ENCODE measurements at regions not wholly inside any gene's neighbourhood (a gene's known extent, or its start where the extent isn't known, plus 50 kb on each side); places are given as distances from the start of the nearest gene placed in this dataset.

DNA sequence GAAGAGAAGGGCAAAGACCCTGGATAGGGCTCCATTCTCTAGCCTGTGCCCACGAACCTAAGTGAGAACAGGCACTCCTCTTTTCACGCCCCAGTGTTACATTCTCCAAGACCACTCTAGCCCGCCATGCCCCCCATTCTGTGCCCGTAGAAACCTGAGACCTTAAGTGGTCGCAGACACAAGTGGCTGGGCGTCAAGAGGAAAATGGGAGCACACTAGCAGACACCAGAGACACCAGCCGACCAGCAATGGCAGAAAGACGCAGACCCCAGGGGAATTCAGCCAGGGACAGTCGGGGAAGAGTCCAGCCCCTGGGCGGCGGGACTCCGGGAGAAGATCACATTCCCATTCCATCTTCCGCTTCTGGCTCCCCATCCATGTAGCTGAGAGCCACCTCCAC is 2027.9 kb downstream of the PCDH7 start:
- H2AFZ ChIP-seq (ENCODE audit: low read length) = no peak overlapping the region
- no peaks in the 10 kb centered on the region for H3K9me2 ChIP-seq (ENCODE audit: low read depth, low read length)
- H3K4me2 ChIP-seq (ENCODE audit: low read length) = no peak overlapping the region
- H3K4me1 ChIP-seq (ENCODE audit: insufficient read depth, low read length, severe bottlenecking) = no peaks in the 10 kb centered on the region
- H3K4me3 ChIP-seq (ENCODE audit: low read depth, low read length, poor library complexity, severe bottlenecking) = no peak overlapping the region
- no peak overlapping the region for H3K9ac ChIP-seq (ENCODE audit: low read length)
- no peaks in the 10 kb centered on the region for H3K27me3 ChIP-seq (ENCODE audit: insufficient read depth, low read length)
- no peaks in the 10 kb centered on the region for H3F3A ChIP-seq (ENCODE audit: insufficient read depth, low read length)
- no peaks in the 10 kb centered on the region for H4K20me1 ChIP-seq (ENCODE audit: insufficient read depth, low read length)
- H3K27ac ChIP-seq (ENCODE audit: low read depth, low read length, poor library complexity, severe bottlenecking) = no peak overlapping the region
- no peaks in the 10 kb centered on the region for H3K79me2 ChIP-seq (ENCODE audit: insufficient read depth, low read length)
- TF ChIP-seq, protein P1, sequence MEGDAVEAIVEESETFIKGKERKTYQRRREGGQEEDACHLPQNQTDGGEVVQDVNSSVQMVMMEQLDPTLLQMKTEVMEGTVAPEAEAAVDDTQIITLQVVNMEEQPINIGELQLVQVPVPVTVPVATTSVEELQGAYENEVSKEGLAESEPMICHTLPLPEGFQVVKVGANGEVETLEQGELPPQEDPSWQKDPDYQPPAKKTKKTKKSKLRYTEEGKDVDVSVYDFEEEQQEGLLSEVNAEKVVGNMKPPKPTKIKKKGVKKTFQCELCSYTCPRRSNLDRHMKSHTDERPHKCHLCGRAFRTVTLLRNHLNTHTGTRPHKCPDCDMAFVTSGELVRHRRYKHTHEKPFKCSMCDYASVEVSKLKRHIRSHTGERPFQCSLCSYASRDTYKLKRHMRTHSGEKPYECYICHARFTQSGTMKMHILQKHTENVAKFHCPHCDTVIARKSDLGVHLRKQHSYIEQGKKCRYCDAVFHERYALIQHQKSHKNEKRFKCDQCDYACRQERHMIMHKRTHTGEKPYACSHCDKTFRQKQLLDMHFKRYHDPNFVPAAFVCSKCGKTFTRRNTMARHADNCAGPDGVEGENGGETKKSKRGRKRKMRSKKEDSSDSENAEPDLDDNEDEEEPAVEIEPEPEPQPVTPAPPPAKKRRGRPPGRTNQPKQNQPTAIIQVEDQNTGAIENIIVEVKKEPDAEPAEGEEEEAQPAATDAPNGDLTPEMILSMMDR (IDR thresholded peaks at IDR 0.05; ENCODE audit: low read length) = no peak
- TF ChIP-seq EZH2 (IDR thresholded peaks at IDR 0.05; ENCODE audit: borderline replicate concordance, low read length) = no peak
- no peaks in the 10 kb centered on the region for H3K36me3 ChIP-seq (ENCODE audit: insufficient read depth, low read length)
- no peaks in the 10 kb centered on the region for H3K9me3 ChIP-seq (ENCODE audit: low read length)

DNA sequence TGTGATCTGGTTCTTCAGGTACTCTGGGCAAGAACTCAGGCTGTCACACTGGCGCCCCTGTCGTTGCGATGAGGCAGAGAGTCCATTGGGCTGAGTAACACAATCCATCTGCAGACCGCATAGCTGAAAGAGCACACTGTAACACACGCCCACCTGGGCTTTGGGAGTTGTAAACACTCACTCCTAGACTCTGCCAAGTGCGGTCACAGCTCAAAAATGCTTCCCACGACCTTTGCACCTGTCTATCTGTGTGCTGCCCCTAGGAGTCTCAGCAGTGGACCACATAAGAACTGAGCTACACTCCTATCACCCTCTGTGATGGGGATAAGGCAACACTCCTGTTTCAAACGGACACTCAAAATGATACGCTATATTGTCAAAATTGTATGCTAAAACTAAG is 2028.3 kb downstream of the PCDH7 start:
- TF ChIP-seq, protein P1 (IDR thresholded peaks at IDR 0.05; ENCODE audit: low read length) = no peak
- no peak for TF ChIP-seq EZH2 (IDR thresholded peaks at IDR 0.05; ENCODE audit: borderline replicate concordance, low read length)
- H2AFZ ChIP-seq (ENCODE audit: low read length) = no peak overlapping the region
- no peaks in the 10 kb centered on the region for H3K9me2 ChIP-seq (ENCODE audit: low read depth, low read length)
- H3K9me3 ChIP-seq (ENCODE audit: low read length) = no peaks in the 10 kb centered on the region
- no peaks in the 10 kb centered on the region for H3F3A ChIP-seq (ENCODE audit: insufficient read depth, low read length)
- H3K36me3 ChIP-seq (ENCODE audit: insufficient read depth, low read length) = no peaks in the 10 kb centered on the region
- H3K27me3 ChIP-seq (ENCODE audit: insufficient read depth, low read length) = no peaks in the 10 kb centered on the region
- no peaks in the 10 kb centered on the region for H4K20me1 ChIP-seq (ENCODE audit: insufficient read depth, low read length)
- H3K4me1 ChIP-seq (ENCODE audit: insufficient read depth, low read length, severe bottlenecking) = no peaks in the 10 kb centered on the region
- no peak overlapping the region for H3K4me2 ChIP-seq (ENCODE audit: low read length)
- no peaks in the 10 kb centered on the region for H3K79me2 ChIP-seq (ENCODE audit: insufficient read depth, low read length)
- no peak overlapping the region for H3K27ac ChIP-seq (ENCODE audit: low read depth, low read length, poor library complexity, severe bottlenecking)
- no peak overlapping the region for H3K9ac ChIP-seq (ENCODE audit: low read length)
- H3K4me3 ChIP-seq (ENCODE audit: low read depth, low read length, poor library complexity, severe bottlenecking) = no peak overlapping the region

DNA sequence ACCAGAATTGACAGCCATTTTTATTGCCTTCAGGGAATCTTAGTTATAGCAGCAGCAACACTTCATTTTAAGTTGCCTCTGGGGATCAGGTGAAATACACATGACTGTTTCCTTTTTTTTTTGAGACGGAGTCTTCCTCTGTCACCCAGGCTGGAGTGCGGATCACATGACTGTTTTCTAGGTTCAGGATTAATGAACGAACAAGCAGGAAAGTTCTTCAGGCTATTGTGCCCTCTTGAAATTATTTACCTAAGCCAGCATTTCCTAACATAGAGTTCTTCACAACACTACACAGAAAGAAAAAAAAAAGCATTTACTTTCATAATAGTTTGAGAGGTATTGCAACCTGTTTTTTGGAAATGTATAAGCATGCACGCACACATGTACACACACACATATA is 2032.8 kb downstream of the PCDH7 start:
- Histone ChIP-seq H3K4me3 (ENCODE audit: low read depth, low read length, poor library complexity, severe bottlenecking) (no peak overlapping the region), H3K9me3 (ENCODE audit: low read length) (no peaks in the 10 kb centered on the region), H2AFZ (ENCODE audit: low read length) (no peak overlapping the region), H3K4me1 (ENCODE audit: insufficient read depth, low read length, severe bottlenecking) (no peaks in the 10 kb centered on the region), H3K27me3 (ENCODE audit: insufficient read depth, low read length) (no peaks in the 10 kb centered on the region), H3F3A (ENCODE audit: insufficient read depth, low read length) (no peaks in the 10 kb centered on the region), H3K27ac (ENCODE audit: low read depth, low read length, poor library complexity, severe bottlenecking) (no peak overlapping the region), H3K36me3 (ENCODE audit: insufficient read depth, low read length) (no peaks in the 10 kb centered on the region), H3K4me2 (ENCODE audit: low read length) (no peak overlapping the region), H3K79me2 (ENCODE audit: insufficient read depth, low read length) (no peaks in the 10 kb centered on the region), H4K20me1 (ENCODE audit: insufficient read depth, low read length) (no peaks in the 10 kb centered on the region), H3K9ac (ENCODE audit: low read length) (no peak overlapping the region), H3K9me2 (ENCODE audit: low read depth, low read length) (no peaks in the 10 kb centered on the region)
- no peak for TF ChIP-seq EZH2 (IDR thresholded peaks at IDR 0.05; ENCODE audit: borderline replicate concordance, low read length)
- TF ChIP-seq, protein P1 (IDR thresholded peaks at IDR 0.05; ENCODE audit: low read length) = no peak

Measured in OCI-LY1 (cell line).